HG03558 (cell line): ENCODE measurements at regions not wholly inside any gene's neighbourhood (a gene's known extent, or its start where the extent isn't known, plus 50 kb on each side); places are given as distances from the start of the nearest gene placed in this dataset.

ENCODE experiments used
- ATAC-seq: cut with Tn5 transposase; IDR thresholded peaks from one replicate; pipeline ENCODE4 v1.9.1; 2021; ENCODE audit warnings: moderate number of reproducible peaks; ENCODE audit not compliant: unreplicated experiment; ENCODE audit errors: extremely low read depth

GRCh38 chr2:64845273-64845905 is 143.8 kb upstream of the SLC1A4 start:
- no peak for ATAC-seq

GRCh38 chr2:64846177-64846576 is 143.0 kb upstream of the SLC1A4 start:
- ATAC-seq, result no peak

- no peak for ATAC-seq
Observed at GRCh38 chr2:64847930-64848329, 141.3 kb upstream of the SLC1A4 start.

GRCh38 chr2:64848363-64848762 is 140.8 kb upstream of the SLC1A4 start:
- no peak for ATAC-seq

GRCh38 chr2:64848945-64849344 is 140.3 kb upstream of the SLC1A4 start:
- no peak for ATAC-seq

- no peak for ATAC-seq
Observed at GRCh38 chr2:64850642-64851041, 138.6 kb upstream of the SLC1A4 start.

GRCh38 chr2:64852771-64853241 is 136.4 kb upstream of the SLC1A4 start:
- ATAC-seq, result no peak

- no peak for ATAC-seq
Observed at GRCh38 chr2:64853306-64853705, 135.9 kb upstream of the SLC1A4 start.

- ATAC-seq, result no peak
Observed at GRCh38 chr2:64853894-64854293, 135.3 kb upstream of the SLC1A4 start.

- no peak for ATAC-seq
Observed at GRCh38 chr2:64854773-64855237, 134.4 kb upstream of the SLC1A4 start.

- no peak for ATAC-seq
Observed at GRCh38 chr2:64857581-64858471, 131.4 kb upstream of the SLC1A4 start.

- ATAC-seq, result no peak
Observed at GRCh38 chr2:64858541-64859311, 130.5 kb upstream of the SLC1A4 start.

GRCh38 chr2:64859312-64860212 is 129.6 kb upstream of the SLC1A4 start:
- no peak for ATAC-seq

GRCh38 chr2:64860276-64860885 is 128.8 kb upstream of the SLC1A4 start:
- no peak for ATAC-seq

GRCh38 chr2:64860936-64861335 is 128.3 kb upstream of the SLC1A4 start:
- ATAC-seq, result no peak

GRCh38 chr2:64861452-64862397 is 127.5 kb upstream of the SLC1A4 start:
- ATAC-seq, result no peak

GRCh38 chr2:64862623-64863022 is 126.6 kb upstream of the SLC1A4 start:
- no peak for ATAC-seq

- no peak for ATAC-seq
Observed at GRCh38 chr2:64863097-64863820, 125.9 kb upstream of the SLC1A4 start.
